Kidney epithelial cell (primary cell): ENCODE measurements at regions not wholly inside any gene's neighbourhood (a gene's known extent, or its start where the extent isn't known, plus 50 kb on each side); places are given as distances from the start of the nearest gene placed in this dataset.

Experiments used
- DNase-seq: peaks from one replicate; pipeline ENCODE4 v3.0.0-alpha.2; 2010; ENCODE audit warnings: low read depth
- H3K27me3 ChIP-seq: 2 replicates; pipeline ENCODE4 v1.6.0; 2011; ENCODE audit warnings: low read length; ENCODE audit not compliant: control insufficient read depth, insufficient read depth
- H3K36me3 ChIP-seq: 2 replicates; pipeline ENCODE4 v1.5.1; 2011; ENCODE audit warnings: low read length; ENCODE audit not compliant: control insufficient read depth, insufficient read depth
- H3K4me3 ChIP-seq: 2 replicates; pipeline ENCODE4 v1.5.1; 2011; ENCODE audit warnings: low read depth, mild to moderate bottlenecking, control low read depth, low read length
- TF ChIP-seq, protein P1 (sequence below): IDR thresholded peaks from 2 replicates; pipeline ENCODE4 v1.5.1; 2011; ENCODE audit warnings: mild to moderate bottlenecking, moderate library complexity, low read length, control low read depth, inconsistent platforms; ENCODE audit not compliant: insufficient read depth, poor library complexity, severe bottlenecking

- no peaks in the 10 kb centered on the region for H3K27me3 ChIP-seq
- no peaks in the 10 kb centered on the region for H3K36me3 ChIP-seq
- DNase-seq = no peak
- H3K4me3 ChIP-seq = no peak overlapping the region
- TF ChIP-seq, protein P1, sequence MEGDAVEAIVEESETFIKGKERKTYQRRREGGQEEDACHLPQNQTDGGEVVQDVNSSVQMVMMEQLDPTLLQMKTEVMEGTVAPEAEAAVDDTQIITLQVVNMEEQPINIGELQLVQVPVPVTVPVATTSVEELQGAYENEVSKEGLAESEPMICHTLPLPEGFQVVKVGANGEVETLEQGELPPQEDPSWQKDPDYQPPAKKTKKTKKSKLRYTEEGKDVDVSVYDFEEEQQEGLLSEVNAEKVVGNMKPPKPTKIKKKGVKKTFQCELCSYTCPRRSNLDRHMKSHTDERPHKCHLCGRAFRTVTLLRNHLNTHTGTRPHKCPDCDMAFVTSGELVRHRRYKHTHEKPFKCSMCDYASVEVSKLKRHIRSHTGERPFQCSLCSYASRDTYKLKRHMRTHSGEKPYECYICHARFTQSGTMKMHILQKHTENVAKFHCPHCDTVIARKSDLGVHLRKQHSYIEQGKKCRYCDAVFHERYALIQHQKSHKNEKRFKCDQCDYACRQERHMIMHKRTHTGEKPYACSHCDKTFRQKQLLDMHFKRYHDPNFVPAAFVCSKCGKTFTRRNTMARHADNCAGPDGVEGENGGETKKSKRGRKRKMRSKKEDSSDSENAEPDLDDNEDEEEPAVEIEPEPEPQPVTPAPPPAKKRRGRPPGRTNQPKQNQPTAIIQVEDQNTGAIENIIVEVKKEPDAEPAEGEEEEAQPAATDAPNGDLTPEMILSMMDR = no peak
These were observed 183.9 kb upstream of the DMAC1 start for GRCh38 chr9:7983490-7983889.

- H3K27me3 ChIP-seq = no peaks in the 10 kb centered on the region
- H3K36me3 ChIP-seq = no peaks in the 10 kb centered on the region
- no peak overlapping the region for H3K4me3 ChIP-seq
- no peak for DNase-seq
- TF ChIP-seq, protein P1 = no peak
These were observed 183.3 kb upstream of the DMAC1 start for GRCh38 chr9:7982907-7983306.

DNA sequence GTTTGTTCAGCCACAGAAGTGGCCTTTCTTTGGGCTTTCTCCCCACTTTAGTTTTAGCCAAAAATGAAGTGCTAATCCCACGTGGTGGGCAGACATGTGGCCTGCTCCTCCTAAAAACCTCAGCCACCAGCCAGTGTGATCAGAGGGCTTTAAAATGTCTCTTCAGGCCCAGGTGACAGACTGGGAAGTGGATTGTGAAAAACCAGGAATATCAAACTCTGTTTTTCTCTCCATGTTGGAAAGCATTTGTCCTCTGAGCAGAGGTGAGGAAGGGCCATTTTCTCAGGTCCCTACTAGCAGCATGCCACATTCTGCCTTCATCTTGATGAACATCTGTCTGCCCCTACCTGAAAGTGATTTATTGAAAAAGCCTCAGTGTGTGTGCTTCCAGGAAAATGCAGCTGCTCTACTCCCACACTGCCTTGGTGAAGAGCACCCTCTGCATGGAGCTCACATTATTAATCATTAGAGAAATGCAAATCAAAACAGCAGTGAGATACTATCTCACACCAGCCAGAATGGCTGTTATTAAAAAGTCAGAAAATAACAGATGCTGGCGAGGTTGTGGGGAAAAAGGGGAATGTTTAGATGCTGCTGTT, 181.2 kb upstream of the DMAC1 start:
- no peaks in the 10 kb centered on the region for H3K27me3 ChIP-seq
- no peak overlapping the region for H3K4me3 ChIP-seq
- no peak for DNase-seq
- TF ChIP-seq, protein P1 = no peak
- H3K36me3 ChIP-seq = no peaks in the 10 kb centered on the region

- Histone ChIP-seq H3K4me3 (no peak overlapping the region), H3K27me3 (no peaks in the 10 kb centered on the region), H3K36me3 (no peaks in the 10 kb centered on the region)
- DNase-seq = no peak
- TF ChIP-seq, protein P1 = no peak
These were observed 180.5 kb upstream of the DMAC1 start for GRCh38 chr9:7980041-7980440.

GRCh38 chr9:7979611-7980010, 180.0 kb upstream of the DMAC1 start:
- TF ChIP-seq, protein P1 = no peak
- no peaks in the 10 kb centered on the region for H3K36me3 ChIP-seq
- no peak overlapping the region for H3K4me3 ChIP-seq
- DNase-seq = no peak
- H3K27me3 ChIP-seq = no peaks in the 10 kb centered on the region

- TF ChIP-seq, protein P1 = no peak
- Histone ChIP-seq H3K4me3 (no peak overlapping the region), H3K27me3 (no peaks in the 10 kb centered on the region), H3K36me3 (no peaks in the 10 kb centered on the region)
- DNase-seq = no peak
These were observed 178.0 kb upstream of the DMAC1 start for GRCh38 chr9:7977586-7977985.
